Adrenal gland (tissue), 5 donors: ENCODE measurements at regions not wholly inside any gene's neighbourhood (a gene's known extent, or its start where the extent isn't known, plus 50 kb on each side); places are given as distances from the start of the nearest gene placed in this dataset.

Experiments
- CTCF ChIP-seq, 6 experiments: fragments of 450-650 bp in 4 of 6; fragments of 200-600 bp in 2 of 6; sonication (generic) in 1 of 6; IDR thresholded peaks; 1 replicate in 5 of 6; 2 replicates in 1 of 6; pipeline versions ENCODE4 v1.5.1 to v1.8.0; 2016 to 2021; ENCODE audit warnings: antibody characterized with exemption in 6 of 6, mild to moderate bottlenecking in 2 of 6, moderate library complexity in 1 of 6
- POLR2A ChIP-seq, 2 donors: fragments of 450-650 bp; IDR thresholded peaks; one replicate each; pipeline ENCODE4 v1.6.1; 2017; ENCODE audit warnings: antibody characterized with exemption in 2 of 2, mild to moderate bottlenecking in 2 of 2, moderate library complexity in 1 of 2
- donor health status: DM: no; HTN: no; CAD: no.

DNA sequence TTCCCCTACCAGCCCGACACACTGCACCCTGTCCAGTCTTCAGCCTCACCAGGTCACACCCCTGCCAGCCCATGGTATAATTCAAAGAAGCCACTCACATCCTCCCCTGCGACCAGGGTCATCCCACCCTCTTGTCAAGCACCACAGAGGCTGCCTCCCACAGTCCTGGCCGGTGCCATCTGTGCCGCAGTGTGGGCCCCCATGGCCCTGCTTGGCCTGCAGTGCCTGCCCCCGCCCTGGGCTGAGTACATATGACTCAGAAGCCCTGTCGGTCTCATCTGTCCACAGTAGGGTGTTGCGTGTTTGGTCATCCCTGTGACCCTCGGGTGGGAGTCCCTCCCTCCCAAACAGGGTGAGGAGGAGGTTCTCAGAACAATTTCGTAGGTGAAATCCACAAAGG lies 190.8 kb upstream of the AJAP1 start:
- no peak for TF ChIP-seq CTCF (IDR thresholded peaks at IDR 0.05)
- no peak for TF ChIP-seq POLR2A (IDR thresholded peaks at IDR 0.05)
